ENCODE measurements at regions not wholly inside any gene's neighbourhood (a gene's known extent, or its start where the extent isn't known, plus 50 kb on each side); places are given as distances from the start of the nearest gene placed in this dataset.

- no peaks in the 10 kb centered on the region for H3K9me3 ChIP-seq
- H3K4me1 ChIP-seq, result no peaks in the 10 kb centered on the region
- no peak for TF ChIP-seq CTCF (IDR thresholded peaks at IDR 0.05; ENCODE audit: low read depth, low read length)
- DNase-seq, result no peak
- no peaks in the 10 kb centered on the region for H3K36me3 ChIP-seq
- H3K27me3 ChIP-seq, result peaks cover 7% of the 10 kb centered on the region; the same call in 1 of the 2 replicates
- no peak overlapping the region for H3K4me3 ChIP-seq (ENCODE audit: low read depth, low read length)
Observed at GRCh38 chr6:2478200-2478599, 232.8 kb upstream of the GMDS start.

DNA sequence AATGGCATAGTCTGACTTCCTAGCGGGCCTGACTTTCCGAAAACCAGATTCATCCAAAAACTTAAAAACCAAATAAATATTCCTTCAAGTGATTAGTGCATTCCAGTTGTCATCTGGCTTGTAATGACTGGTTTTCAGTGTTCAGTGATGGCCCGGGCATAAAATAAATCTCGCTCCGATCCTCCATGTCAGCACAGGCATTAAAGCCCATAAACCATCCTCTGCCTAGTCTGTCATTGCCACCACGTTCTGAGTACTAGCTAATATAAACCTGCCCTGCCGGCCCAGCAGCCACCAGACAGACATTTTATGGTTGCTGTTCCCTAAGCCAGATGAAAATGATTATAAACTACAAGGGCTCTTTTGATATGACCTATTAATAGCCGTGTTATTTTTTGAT, 232.3 kb upstream of the GMDS start:
- no peaks in the 10 kb centered on the region for H3K4me1 ChIP-seq
- no peak overlapping the region for H3K4me3 ChIP-seq (ENCODE audit: low read depth, low read length)
- H3K36me3 ChIP-seq, result no peaks in the 10 kb centered on the region
- no peak for TF ChIP-seq CTCF (IDR thresholded peaks at IDR 0.05; ENCODE audit: low read depth, low read length)
- H3K9me3 ChIP-seq, result no peaks in the 10 kb centered on the region
- peaks cover 7% of the 10 kb centered on the region; the same call in 1 of the 2 replicates for H3K27me3 ChIP-seq
- DNase-seq, result no peak

DNA sequence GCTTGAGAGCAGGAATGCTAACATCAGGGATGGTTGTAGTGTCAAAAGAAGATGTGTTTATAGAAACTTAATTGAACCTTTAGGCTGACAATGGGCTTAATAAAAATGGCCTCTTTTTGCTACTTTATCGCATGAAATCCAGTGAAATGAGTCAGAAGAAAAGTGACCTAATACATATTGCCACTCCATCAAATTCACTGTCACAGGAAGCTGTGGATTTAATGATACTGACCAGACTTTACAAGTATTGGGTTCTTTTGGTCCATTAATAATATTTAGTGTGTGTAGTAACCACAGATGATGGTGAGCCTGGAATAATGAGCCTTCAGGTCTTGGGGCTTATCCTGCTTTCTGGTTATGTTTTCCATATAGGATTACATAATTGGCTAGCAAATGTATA, 231.8 kb upstream of the GMDS start:
- no peaks in the 10 kb centered on the region for H3K4me1 ChIP-seq
- no peak for DNase-seq
- TF ChIP-seq CTCF (IDR thresholded peaks at IDR 0.05; ENCODE audit: low read depth, low read length), result no peak
- H3K9me3 ChIP-seq, result no peaks in the 10 kb centered on the region
- no peak overlapping the region for H3K4me3 ChIP-seq (ENCODE audit: low read depth, low read length)
- H3K27me3 ChIP-seq, result peaks cover 7% of the 10 kb centered on the region; the same call in 1 of the 2 replicates
- H3K36me3 ChIP-seq, result no peaks in the 10 kb centered on the region

DNA sequence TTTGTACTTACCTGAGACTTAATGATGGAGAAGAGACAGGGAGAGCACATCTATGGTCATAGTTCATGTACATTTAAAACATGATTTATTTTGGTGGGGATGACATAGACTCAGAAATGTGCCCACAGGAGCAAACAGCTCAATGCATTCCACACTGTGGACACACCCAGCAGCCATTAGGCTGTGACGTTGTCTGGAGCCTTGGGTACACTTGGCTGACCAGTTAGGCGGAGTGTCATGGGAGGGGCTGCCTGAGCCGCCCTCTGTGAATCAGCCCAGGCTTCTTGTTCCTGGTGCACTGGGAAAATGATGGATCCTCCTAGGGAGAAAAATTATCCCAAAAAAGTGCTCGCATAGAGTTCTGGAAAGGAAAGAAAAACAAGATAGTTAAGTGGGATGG, 231.0 kb upstream of the GMDS start:
- no peak overlapping the region for H3K4me3 ChIP-seq (ENCODE audit: low read depth, low read length)
- no peaks in the 10 kb centered on the region for H3K36me3 ChIP-seq
- H3K9me3 ChIP-seq, result no peaks in the 10 kb centered on the region
- no peak for DNase-seq
- peaks cover 12% of the 10 kb centered on the region; the same call in 1 of the 2 replicates for H3K27me3 ChIP-seq
- no peak for TF ChIP-seq CTCF (IDR thresholded peaks at IDR 0.05; ENCODE audit: low read depth, low read length)
- H3K4me1 ChIP-seq, result no peaks in the 10 kb centered on the region

DNA sequence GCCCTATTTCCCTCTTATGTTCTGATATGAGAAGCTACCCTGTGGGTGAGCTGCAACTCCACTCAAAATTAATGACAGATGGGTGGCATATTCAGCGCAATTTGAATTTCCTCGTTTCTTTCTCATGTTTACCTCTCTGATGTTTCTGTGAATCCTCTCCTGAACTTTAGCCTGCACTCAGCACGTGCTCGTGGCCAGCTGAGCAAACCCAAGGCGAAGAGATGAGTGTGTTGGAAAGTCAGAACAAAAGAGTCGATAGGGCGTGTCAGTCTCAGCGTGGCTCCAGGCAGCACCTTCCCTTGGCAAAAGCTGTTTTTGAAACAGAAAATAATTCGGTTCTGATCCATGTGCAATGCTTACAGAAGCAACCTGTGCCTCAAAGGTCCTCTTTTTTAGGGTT, 226.1 kb upstream of the GMDS start:
- TF ChIP-seq CTCF (IDR thresholded peaks at IDR 0.05; ENCODE audit: low read depth, low read length), result no peak

DNA sequence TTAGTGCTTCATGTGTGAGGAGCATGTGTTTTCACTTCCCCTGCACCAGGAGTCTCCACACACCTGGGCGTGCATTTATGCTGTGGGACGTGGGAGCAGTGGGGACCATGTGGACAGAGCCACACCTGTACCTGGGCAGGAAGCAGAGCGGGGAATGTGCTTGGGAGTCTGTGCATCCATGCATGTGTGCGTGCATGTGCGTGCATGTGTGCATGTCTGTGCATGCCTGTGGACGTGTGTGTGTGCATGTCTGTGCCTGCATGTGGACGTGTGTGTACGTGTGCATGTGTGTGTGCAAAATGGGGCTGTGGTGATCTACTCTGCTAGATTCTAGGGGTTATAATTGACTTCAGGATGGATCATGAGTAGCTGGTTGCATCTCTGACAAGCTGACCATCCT, 224.0 kb upstream of the GMDS start:
- Histone ChIP-seq H3K9me3 (no peaks in the 10 kb centered on the region), H3K36me3 (no peaks in the 10 kb centered on the region), H3K4me3 (ENCODE audit: low read depth, low read length) (no peak overlapping the region), H3K4me1 (no peaks in the 10 kb centered on the region), H3K27me3 (peaks cover 32% of the 10 kb centered on the region)
- no peak for DNase-seq
- no peak for TF ChIP-seq CTCF (IDR thresholded peaks at IDR 0.05; ENCODE audit: low read depth, low read length)

More for the DNA sequence above, 226.1 kb upstream of the GMDS start:
- no peaks in the 10 kb centered on the region for H3K9me3 ChIP-seq
- no peaks in the 10 kb centered on the region for H3K36me3 ChIP-seq
- no peak overlapping the region for H3K4me3 ChIP-seq (ENCODE audit: low read depth, low read length)
- H3K4me1 ChIP-seq, result no peaks in the 10 kb centered on the region
- H3K27me3 ChIP-seq, result peaks cover 18% of the 10 kb centered on the region
- DNase-seq, result no peak
